B cell (primary cell): ENCODE measurements at regions not wholly inside any gene's neighbourhood (a gene's known extent, or its start where the extent isn't known, plus 50 kb on each side); places are given as distances from the start of the nearest gene placed in this dataset.

Experiments
- CTCF ChIP-seq: fragments of 200-600 bp; IDR thresholded peaks from one replicate; pipeline ENCODE4 v1.8.0; 2022; ENCODE audit warnings: antibody characterized with exemption, mild to moderate bottlenecking
- EZH2 ChIP-seq: IDR thresholded peaks from 2 replicates; pipeline ENCODE4 v1.6.1; 2012; ENCODE audit warnings: borderline replicate concordance, low read depth, mild to moderate bottlenecking, moderate library complexity, low read length; ENCODE audit not compliant: insufficient read depth, poor library complexity, severe bottlenecking

DNA sequence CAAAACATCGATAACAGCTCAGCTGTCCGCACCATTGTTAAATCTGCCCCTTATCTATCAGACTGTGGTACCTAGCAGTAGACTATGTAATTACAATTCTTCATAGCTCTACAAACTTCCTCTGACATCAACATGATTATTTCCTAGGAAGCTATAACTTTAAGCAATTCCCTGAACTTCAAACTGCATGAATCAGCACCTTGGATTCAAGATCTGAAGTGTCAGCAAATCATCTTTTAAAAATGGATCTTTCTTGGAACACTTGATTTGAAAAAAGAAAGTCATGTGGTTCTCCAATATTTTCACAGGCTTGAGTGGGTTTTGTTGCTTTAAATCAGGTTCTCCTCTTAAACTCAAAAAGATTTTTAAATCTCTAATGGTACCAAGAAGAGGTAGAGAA is 680.7 kb upstream of the LMCD1 start:
- TF ChIP-seq CTCF (no peak), EZH2 (no peak)
